ENCODE measurements at regions not wholly inside any gene's neighbourhood (a gene's known extent, or its start where the extent isn't known, plus 50 kb on each side); places are given as distances from the start of the nearest gene placed in this dataset.

GRCh38 chr6:53989504-53989903 is 121.7 kb upstream of the MLIP start:
- TF ChIP-seq, protein P1, sequence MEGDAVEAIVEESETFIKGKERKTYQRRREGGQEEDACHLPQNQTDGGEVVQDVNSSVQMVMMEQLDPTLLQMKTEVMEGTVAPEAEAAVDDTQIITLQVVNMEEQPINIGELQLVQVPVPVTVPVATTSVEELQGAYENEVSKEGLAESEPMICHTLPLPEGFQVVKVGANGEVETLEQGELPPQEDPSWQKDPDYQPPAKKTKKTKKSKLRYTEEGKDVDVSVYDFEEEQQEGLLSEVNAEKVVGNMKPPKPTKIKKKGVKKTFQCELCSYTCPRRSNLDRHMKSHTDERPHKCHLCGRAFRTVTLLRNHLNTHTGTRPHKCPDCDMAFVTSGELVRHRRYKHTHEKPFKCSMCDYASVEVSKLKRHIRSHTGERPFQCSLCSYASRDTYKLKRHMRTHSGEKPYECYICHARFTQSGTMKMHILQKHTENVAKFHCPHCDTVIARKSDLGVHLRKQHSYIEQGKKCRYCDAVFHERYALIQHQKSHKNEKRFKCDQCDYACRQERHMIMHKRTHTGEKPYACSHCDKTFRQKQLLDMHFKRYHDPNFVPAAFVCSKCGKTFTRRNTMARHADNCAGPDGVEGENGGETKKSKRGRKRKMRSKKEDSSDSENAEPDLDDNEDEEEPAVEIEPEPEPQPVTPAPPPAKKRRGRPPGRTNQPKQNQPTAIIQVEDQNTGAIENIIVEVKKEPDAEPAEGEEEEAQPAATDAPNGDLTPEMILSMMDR (IDR thresholded peaks at IDR 0.05; ENCODE audit: insufficient read depth, low read depth, low read length), result no peak
- no peak for TF ChIP-seq EZH2 (IDR thresholded peaks at IDR 0.05; ENCODE audit: insufficient read depth, low read length)

All from astrocyte (in vitro differentiated cells and primary cell).